GM21786 (cell line): ENCODE measurements at regions not wholly inside any gene's neighbourhood (a gene's known extent, or its start where the extent isn't known, plus 50 kb on each side); places are given as distances from the start of the nearest gene placed in this dataset.
"Not testable (repeated sequence)": the region's sequence is repeated elsewhere in the genome, so short reads cannot be mapped to it uniquely, and the experiment has no call there.

Source experiments
- ATAC-seq: cut with Tn5 transposase; IDR thresholded peaks from one replicate; pipeline ENCODE4 v1.9.1; 2021; ENCODE audit not compliant: unreplicated experiment

DNA sequence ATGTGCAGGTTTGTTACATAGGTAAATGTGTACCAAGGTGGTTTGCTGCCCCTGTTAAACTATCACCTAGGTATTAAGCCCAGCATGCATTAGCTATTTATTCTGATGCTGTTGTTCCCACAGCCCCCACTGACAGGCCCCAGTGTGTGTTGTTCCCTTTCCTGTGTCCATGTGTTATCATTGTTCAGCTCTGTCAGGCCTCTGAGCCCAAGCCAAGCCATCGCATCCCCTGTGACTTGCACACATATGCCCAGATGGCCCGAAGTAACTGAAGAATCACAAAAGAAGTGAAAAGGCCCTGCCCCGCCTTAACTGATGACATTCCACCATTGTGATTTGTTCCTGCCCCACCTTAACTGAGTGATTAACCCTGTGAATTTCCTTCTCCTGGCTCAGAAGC, 757.5 kb downstream of the NR2F1-AS1 start:
- ATAC-seq = not testable (repeated sequence)

DNA sequence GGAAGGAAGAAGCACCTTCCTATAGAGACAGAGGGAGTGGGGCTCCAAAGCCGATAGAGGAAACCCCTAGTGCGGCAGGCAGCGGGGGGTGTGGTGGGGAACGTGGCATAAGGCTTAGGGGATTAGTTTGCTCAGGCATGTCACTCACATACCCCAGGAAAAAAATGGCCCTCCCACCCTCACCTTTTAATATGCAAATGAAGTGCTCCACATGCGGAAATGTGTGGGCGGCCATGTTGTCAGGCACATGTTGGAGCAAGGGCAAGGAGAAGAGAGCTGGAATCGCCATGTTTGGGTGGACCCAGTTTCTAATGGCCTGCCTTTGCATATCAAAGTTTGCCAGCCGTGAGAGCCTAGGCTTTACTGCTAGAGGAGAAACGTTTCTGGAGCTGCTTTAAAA, 758.8 kb downstream of the NR2F1-AS1 start:
- no peak for ATAC-seq

DNA sequence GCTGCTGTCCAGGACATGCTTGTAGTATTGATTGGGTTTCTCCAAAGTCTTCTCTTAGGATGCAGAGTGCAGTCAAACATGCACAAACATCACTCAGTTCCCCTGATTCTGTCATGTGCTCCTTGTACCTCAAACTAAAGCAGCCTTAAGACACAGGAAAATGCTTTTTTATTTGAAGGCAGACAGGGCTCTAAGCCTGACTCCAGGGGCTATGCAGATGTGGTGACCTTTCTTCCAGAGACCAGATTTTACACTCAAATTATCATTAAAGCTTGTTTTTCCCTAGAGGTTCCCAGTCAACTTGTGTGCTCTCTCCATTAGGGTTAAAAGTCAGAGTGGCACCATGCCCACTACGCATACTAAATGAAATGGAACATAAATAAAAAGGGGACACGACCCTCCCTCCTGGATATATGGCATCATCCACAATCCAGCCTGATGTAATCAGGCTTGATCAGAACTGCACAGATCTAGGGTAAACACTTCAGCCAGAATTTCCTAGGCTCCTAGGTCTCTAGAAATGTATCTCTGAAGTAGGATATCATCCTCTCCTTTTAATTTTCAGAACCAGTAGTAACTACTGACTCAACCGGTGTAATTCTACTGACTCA, 771.1 kb downstream of the NR2F1-AS1 start:
- ATAC-seq = no peak

DNA sequence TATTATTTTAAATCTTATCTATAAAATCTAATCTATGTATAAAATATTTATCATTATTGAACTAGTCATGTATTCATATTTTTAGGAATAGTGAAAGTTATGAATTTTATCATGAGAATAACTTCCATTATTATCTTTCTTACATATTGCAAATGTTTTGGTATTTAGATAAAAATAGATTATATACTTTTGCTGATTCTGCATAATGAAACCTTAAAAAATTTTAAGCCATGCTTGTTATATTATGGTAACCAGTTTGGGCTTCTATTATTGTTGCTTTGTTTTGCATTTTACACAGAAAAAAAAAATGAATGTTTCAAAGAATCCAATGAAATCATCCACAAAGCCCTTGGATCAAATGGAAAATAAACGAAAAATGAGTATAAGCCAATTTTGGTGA, 772.5 kb downstream of the NR2F1-AS1 start:
- ATAC-seq = no peak

DNA sequence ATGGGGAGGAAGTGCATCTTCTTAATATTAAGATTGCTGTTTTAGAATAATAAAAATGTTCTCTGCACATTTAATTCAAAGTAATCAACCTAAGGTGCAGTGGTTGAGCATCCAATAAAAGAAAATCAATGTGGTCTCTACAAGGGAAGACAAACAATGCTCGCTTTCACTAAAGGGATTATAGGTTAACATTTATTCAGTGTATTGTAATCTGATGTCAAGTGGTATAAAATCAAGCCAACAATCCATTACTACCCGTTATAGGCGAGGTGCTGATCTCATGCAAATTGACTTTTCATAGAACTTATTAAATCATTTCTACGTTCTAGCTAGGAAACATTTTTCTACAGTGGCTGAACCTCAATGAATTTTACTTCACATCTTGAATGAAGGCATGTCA, 773.9 kb downstream of the NR2F1-AS1 start:
- no peak for ATAC-seq

DNA sequence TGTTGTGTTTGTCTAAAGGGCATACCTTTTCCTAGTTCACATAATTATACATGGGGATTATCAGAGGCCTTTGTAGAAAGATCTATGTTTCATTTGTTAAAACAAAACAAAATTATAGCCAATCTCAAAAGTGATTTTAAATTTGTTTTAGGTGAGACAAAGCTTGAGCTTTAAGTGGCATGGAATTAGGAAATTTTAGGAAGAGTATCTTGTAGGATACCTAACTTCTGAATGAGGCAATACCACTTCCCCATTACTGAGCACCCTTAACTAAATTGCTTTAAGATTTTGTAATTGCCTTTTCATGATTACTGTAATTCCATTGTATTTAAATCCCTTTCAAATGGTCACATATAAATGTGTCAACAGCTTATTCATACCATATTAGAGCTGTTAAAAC, 775.6 kb downstream of the NR2F1-AS1 start:
- no peak for ATAC-seq

DNA sequence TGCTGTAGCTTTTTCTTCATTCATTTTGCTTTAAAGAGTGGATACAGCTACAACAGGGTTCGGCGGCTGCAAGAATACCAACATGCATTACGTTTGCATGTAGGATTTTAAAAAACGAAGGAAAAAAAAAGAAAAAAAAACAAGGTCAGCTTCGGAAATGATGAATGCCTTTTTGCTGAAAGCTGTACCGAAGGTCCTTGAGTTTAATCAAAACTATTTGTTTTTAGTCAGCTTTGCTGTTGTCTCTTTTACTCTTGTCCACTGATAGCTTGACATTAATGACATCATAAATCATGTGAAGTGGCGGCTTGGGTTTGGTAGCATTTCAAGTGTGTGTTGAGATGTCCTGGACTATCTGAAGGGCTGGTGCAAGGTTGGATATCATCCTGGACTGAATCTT, 779.1 kb downstream of the NR2F1-AS1 start:
- ATAC-seq = no peak

DNA sequence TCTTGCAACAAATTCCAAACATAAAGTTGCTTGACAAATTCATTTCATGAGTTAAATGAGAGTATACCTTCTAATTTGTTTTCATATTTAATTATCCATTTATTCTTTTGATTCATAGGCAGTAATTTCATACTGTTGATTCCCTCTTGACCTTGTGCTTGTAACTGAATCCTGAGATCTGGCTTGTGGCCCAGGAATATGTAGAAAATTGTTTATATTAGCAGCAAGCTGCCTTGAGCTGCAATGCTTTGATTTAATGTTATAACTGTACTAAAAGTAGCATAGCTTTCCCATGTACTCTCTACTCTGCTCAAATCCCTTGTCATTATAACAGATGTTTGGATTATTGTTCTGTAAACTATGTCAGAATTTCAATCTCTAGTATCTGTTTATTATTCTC, 780.7 kb downstream of the NR2F1-AS1 start:
- ATAC-seq = no peak

DNA sequence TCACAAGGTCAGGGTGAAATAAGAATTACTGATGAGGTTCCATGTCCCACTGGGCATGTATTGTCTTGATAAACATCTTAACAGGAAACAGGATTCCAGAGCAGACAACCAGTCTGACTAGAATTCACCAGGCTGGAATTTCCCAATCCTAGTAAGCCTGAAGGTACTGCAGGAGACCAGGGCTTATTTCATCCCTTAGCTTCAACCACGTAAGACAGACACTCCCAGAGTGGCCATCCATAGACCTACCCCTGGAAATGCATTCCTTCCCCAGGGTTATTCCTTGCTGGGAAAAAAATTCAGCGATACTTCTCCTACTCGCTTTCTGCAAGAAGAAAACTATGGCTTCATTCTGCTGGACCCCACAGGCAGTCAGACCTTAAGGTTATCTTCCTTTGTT, 785.4 kb downstream of the NR2F1-AS1 start:
- no peak for ATAC-seq

DNA sequence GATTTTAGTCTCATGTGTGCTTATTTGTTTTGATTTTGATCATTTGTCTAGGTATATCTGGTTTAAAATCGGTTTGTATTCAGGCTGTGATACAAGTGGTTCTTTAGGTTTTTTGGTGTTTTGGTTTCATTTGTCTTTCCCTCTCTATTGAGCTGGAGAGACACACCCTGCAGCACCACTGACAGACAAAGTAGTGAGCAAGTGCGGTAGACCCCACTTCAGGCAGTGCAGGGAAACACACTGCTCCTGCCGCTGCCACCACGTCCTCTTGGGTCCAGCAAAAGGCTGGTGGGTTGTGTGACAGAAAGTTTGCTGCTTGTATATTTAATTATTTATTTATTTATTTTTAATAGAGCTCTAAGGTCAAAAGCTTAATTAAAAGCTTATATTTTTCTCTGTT, 801.0 kb downstream of the NR2F1-AS1 start:
- no peak for ATAC-seq

DNA sequence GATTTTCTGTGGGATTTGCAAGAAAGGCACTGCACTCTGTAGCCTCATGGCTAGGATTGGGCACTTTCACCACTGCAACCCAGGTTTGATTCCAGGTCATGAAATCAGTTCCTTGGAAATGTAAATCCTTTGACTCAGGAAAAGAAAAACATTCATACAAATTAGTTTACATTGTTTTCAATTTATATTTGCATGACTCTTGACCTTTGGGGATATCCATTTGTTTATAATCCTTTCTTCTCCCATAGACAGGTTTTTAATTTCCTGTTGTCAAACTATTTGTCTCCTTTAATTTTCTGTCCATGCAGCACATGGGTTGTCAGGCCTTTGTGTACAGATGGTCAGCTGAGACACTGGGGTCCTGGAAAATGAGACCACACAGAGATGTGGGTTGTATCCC, 801.5 kb downstream of the NR2F1-AS1 start:
- ATAC-seq = no peak

DNA sequence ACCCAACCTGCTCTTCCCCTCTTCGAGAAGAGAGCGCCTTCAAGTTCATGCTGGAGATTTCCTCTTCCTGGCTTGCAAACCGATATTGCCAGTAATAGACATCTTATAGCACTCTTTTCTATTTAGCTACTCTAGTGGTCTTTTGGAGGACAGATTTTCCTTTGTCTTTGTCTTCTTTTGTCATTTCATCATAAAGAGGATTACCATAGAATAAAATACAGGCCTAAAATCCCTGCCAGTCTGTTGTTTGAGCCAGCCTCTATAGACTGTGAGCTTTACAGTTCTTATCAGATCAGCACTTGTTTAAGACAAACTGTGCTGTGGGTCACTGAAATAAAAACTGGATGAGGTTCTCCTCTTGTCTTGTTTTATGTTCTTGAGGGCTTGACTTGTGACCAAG, 802.8 kb downstream of the NR2F1-AS1 start:
- ATAC-seq = no peak

DNA sequence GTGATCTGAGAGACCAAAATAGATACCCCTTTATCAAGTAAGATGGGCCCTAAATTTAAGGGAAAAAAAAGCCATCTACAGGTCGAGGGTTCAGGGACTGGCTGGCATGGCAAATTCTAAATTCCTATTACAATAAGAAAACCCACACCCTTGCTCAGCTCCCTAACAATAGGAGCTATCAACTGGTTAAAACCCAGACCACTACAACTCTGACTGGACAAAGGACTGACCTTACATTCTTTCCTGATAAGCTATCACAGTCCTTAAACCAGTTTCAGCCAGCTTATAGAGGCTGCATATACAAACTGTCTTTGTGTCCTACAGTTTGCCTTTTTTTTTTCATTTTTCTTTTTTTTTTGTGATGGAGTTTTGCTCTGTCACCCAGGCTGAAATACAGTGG, 803.6 kb downstream of the NR2F1-AS1 start:
- no peak for ATAC-seq

DNA sequence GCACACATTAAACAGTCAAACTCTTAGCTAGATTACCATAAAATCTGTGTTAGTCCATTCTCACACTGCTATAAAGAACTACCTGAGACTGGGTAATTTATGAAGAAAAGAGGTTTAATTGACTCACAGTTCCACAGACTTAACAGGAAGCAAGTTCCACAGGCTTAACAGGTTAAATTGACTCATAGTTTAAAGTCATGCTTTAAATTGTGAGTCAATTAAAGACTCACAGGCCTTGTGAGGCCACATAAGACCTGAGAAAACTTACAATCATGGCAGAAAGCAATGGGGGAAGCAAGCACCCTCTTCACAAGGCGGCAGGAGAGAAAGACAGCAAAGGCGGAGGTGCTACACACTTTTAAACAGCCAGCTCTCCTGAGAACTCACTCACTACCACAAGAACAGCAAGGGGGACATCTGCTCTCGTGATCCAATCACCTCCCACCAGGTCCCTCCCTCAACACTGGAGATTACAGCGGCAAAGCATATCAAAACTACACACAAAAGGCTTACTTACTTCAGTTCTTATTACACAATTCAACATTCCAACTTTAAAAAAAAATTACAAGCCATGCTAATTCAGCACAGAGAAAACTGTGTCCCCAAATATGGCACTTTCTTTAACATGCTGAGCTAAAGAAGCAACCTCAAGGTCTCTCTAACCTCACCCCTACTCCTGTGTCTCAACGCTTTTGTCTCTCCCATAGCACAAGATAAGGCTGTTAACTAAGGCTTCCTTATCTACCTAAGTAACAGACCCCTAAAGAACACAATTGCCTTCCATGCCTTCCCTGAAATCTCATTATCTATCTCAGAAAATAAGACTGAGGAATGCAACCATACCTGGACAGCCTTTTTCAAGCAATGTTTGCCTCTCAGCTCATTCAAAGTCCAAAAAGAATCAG, 805.1 kb downstream of the NR2F1-AS1 start:
- no peak for ATAC-seq

DNA sequence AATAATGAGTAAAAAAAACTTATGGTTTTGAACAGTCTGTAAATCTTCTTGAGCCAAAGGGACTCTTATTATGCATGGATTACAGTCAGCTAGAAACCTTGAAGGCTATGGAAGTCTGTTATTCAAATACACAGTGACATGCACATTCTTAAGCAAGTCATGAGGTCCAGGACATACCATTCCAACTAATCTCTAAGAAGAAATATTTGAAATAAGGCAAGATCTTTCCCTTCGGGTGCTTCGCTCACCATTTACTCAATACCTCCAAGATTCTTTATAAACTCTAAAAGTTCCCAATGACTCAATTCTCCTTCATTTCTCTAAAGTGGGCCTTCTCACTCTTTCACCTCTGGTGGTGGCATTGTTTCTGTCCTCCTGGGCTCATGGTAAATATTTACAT, 811.0 kb downstream of the NR2F1-AS1 start:
- ATAC-seq = no peak

DNA sequence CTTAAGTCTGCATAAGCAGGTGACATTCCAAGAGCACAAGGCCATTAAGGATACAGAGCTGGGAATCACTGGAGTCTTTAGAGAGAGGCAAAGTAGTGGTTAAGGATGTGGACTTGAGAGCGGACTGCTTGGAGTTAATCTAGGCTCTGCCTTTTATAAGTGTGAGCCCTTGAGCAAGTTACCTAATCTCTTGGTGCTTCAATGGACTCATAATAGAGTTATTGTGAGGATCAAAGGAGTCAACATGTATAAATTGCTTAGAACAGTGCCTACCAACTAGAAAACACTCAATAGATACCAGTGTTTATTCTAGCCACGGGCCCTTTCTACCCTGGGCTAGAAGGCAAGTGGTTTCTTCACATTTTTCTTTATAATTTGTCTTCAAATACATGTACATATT, 819.4 kb downstream of the NR2F1-AS1 start:
- ATAC-seq = no peak

DNA sequence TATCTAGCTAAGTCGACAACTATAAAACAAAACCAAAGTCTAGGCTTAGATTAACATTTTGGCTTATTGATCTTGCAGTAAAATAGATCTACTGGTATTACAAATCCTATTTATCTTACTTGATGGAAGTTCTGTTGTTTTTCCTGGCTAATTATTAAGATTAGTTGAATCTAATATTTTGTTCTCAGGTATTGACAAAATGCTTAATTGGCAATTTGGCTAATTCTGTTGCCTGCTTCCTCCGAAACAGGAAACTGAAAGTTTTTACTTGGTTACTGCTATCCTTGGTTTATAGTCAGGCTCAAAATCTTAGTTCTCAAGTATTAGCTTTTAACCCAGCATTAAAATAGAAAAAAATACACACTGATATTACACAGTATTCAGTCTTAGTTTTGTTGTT, 820.5 kb downstream of the NR2F1-AS1 start:
- no peak for ATAC-seq

DNA sequence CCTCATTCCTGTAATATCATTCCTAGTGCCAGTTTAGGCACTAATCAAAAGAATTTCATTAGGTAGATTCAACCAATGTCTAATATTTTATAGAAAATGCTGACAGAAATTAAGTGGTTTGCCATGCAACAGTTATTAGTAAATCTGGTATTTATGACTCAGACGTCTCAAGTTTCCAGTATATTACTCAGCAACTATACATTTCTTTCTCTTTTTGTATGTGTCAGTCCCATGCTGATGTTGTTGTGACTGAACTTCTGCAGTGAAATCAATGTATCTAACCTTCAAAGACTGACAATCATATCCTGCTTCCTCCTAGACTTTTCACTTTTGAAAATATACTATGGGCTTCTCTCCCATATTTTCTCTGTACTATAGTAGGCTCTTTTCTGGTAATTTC, 822.5 kb downstream of the NR2F1-AS1 start:
- no peak for ATAC-seq

DNA sequence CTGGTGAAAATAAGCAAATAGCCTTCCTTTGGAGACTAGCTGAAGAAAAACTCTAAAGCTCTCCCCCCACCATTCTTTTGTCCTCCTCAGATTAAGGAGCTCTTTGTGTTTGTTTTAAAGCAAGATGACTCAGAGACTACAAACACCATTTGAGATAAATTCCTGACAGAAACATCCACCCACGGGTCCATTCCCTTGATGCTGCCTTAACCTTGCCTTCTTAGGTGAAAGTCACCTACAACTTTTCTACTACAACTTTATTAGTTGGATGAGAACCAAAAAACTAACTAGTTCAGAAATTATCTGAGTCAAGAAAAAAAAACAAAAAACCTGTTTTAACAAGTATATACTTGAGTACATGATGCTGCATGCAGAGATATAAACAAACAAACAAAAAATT, 831.1 kb downstream of the NR2F1-AS1 start:
- ATAC-seq = no peak

DNA sequence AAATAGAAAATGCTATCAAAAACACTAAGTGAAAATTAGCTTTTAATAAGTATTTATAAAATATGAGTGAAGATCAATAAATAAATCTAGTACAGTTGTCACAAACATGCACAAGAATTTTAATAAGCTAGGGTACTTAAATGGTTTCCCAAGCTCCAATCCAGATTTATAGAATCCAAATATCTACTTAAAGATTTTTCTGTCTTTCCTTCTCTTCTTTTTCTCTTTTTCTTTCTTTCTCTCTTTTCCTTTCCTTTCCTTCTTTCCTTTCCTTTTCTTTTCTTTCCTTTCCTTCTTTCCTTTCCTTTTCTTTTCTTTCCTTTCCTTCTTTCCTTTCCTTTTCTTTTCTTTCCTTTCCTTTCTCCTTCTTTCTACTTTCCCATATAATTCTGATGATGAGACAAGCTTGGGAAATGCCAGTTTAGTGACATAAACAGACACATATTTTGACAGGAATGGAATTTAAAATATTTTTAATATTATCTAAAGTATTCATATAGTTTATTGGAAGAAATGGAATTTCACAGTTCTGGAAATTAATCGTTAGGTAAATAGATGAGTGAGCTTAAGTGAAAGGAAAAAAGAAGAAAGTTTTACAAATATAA, 832.8 kb downstream of the NR2F1-AS1 start:
- no peak for ATAC-seq

DNA sequence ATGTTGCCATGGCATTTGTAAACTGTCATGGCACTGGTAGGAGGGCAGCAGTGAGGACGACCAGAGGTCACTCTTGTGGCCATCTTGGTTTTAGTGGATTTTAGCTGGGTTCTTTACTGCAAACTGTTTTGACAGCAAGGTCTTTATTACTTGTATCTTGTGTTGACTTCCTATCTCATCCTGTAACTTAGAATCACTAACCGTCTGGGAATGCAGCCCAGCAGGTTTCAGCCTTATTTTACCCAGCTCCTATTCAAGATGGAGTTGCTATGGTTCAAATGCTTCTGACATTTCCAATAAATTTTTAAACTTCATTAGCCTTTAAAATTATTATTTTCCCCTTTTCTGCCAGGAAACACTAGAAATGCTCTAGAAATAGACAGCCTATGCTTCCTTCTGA, 839.1 kb downstream of the NR2F1-AS1 start:
- no peak for ATAC-seq

DNA sequence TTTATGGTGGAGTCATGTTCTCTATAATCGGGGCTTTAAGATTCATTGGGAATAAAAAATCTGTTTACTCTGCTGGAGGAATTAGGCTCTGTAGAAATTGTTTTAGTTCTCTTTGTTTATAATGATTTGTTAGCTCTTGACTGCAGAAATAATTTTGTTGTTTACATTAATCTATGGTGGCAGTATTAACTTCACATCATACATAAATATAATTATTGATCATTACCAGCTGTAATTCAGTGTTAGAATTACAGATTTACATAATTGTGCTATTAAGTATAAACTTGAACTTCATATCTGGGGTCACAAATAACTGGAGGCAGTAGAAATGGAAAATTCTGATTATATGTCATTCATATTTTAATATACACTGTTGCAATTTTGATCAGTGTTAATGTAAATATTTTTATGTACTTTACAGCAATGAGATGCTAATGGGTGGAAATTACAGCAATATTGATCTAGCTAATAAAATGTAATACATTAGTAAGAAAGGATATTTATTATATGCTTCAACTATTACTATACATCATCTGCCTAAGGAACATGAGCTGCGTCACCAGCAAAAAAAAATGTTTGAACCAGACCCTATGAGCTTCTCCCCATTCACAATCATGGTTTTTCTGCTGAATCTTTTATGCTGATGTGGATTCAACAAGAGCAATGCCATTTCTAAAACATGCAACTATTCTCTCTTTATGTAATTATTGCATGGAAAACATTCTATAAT, 846.6 kb downstream of the NR2F1-AS1 start:
- no peak for ATAC-seq
